Tibial artery (tissue), 4 donors: ENCODE measurements at regions not wholly inside any gene's neighbourhood (a gene's known extent, or its start where the extent isn't known, plus 50 kb on each side); places are given as distances from the start of the nearest gene placed in this dataset.
"Not testable (repeated sequence)": the region's sequence is repeated elsewhere in the genome, so short reads cannot be mapped to it uniquely, and the experiment has no call there.

ENCODE experiments used
- DNase-seq, 2 donors: peaks; one replicate each; pipeline ENCODE4 v3.0.0-alpha.2; 2019
- H3K27ac ChIP-seq, 2 donors: fragments of 200-600 bp; sonication (generic) in 1 of 2; 1 replicate in 1 of 2; 2 replicates in 1 of 2; pipeline ENCODE4 v1.5.1; 2018 to 2019; ENCODE audit warnings: mild to moderate bottlenecking in 1 of 2
- H3K27me3 ChIP-seq, 2 donors: fragments of 200-600 bp; sonication (generic) in 1 of 2; one replicate each; pipeline versions ENCODE4 v1.5.1 to v1.6.0; 2016 to 2019
- H3K36me3 ChIP-seq, 3 donors: fragments of 200-600 bp; sonication (generic) in 2 of 3; one replicate each; pipeline ENCODE4 v1.5.1; 2016 to 2019; ENCODE audit warnings: mild to moderate bottlenecking in 2 of 3
- H3K4me1 ChIP-seq, 4 donors: fragments of 200-600 bp; sonication (generic) in 2 of 4; 1 replicate in 3 of 4; 2 replicates in 1 of 4; pipeline ENCODE4 v1.5.1; 2016 to 2019
- H3K4me3 ChIP-seq, 2 donors: fragments of 200-600 bp; sonication (generic) in 1 of 2; 1 replicate in 1 of 2; 2 replicates in 1 of 2; pipeline ENCODE4 v1.5.1; 2018 to 2019; ENCODE audit warnings: mild to moderate bottlenecking in 2 of 2
- H3K9me3 ChIP-seq, 3 donors: fragments of 200-600 bp; sonication (generic) in 1 of 3; one replicate each; pipeline ENCODE4 v1.5.1; 2016 to 2019
- intact Hi-C: fragments of 100-400 bp; cut with DNase I; formaldehyde crosslinking; loops from one replicate; pipeline ENCODE4 v1.15.0; 2023; ENCODE audit warnings: low total_unique reads
- TF ChIP-seq, protein P1 (sequence below), 2 experiments: fragments of 200-600 bp in 1 of 2; fragments of 450-650 bp in 1 of 2; IDR thresholded peaks; one replicate each; pipeline ENCODE4 v1.5.1; 2017 to 2019; ENCODE audit warnings: antibody characterized with exemption in 2 of 2, mild to moderate bottlenecking in 1 of 2, moderate library complexity in 1 of 2

DNA sequence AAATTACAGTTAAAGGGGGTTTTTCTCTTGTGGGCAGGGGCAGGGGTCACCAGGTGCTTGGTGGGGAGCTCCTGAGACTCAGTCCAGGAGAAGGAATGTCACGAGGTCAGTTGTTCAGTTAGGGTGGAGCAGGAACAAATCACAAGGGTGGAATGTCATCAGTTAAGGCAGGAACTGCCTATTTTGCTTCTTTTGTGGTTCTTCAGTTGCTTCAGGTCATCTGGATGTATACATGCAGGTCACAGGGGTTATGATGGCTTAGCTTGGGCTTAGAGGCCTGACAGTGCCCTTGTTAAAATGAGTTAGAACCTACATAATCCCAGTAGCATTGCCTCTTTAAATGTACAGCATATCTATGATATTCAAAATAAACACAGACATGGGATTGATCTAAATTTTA lies 120.2 kb upstream of the CHD2 start:
- Histone ChIP-seq H3K27ac (no peak overlapping the region), H3K4me3 (no peak overlapping the region), H3K27me3 (no peaks in the 10 kb centered on the region), H3K36me3 (peaks cover 7 to 15% (median 8%) of the 10 kb centered on the region in 3 donors), H3K9me3 (no peaks in the 10 kb centered on the region), H3K4me1 (no peaks in the 10 kb centered on the region)
- intact Hi-C loops: no loop called here
- TF ChIP-seq, protein P1, sequence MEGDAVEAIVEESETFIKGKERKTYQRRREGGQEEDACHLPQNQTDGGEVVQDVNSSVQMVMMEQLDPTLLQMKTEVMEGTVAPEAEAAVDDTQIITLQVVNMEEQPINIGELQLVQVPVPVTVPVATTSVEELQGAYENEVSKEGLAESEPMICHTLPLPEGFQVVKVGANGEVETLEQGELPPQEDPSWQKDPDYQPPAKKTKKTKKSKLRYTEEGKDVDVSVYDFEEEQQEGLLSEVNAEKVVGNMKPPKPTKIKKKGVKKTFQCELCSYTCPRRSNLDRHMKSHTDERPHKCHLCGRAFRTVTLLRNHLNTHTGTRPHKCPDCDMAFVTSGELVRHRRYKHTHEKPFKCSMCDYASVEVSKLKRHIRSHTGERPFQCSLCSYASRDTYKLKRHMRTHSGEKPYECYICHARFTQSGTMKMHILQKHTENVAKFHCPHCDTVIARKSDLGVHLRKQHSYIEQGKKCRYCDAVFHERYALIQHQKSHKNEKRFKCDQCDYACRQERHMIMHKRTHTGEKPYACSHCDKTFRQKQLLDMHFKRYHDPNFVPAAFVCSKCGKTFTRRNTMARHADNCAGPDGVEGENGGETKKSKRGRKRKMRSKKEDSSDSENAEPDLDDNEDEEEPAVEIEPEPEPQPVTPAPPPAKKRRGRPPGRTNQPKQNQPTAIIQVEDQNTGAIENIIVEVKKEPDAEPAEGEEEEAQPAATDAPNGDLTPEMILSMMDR (IDR thresholded peaks at IDR 0.05): no peak
- no peak for DNase-seq

DNA sequence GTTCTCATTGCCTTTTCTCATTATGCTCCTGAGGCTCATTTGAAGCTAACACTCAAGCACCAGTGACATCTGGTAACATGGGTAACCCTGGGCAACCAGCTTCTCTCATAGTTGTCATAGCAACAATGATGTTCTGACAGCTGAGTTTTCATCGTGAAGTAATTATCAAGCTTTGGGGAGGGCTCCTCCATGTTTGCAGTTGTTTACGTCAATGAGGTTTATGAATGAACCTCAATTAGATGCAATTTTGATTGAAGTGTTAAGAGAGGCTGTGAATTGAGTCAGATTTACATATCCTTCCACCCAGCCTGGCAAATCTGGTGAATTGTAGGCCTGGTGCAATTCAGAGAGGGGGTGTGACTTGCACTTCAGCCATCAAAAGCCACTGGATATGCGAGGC lies 119.3 kb upstream of the CHD2 start:
- no peak overlapping the region for H3K27ac ChIP-seq
- H3K9me3 ChIP-seq: no peaks in the 10 kb centered on the region
- TF ChIP-seq, protein P1 (IDR thresholded peaks at IDR 0.05): no peak
- no peak overlapping the region for H3K4me3 ChIP-seq
- intact Hi-C loops: no loop called here
- no peaks in the 10 kb centered on the region for H3K4me1 ChIP-seq
- DNase-seq: no peak
- H3K36me3 ChIP-seq: peaks cover 7 to 20% (median 11%) of the 10 kb centered on the region in 3 donors
- no peaks in the 10 kb centered on the region for H3K27me3 ChIP-seq

DNA sequence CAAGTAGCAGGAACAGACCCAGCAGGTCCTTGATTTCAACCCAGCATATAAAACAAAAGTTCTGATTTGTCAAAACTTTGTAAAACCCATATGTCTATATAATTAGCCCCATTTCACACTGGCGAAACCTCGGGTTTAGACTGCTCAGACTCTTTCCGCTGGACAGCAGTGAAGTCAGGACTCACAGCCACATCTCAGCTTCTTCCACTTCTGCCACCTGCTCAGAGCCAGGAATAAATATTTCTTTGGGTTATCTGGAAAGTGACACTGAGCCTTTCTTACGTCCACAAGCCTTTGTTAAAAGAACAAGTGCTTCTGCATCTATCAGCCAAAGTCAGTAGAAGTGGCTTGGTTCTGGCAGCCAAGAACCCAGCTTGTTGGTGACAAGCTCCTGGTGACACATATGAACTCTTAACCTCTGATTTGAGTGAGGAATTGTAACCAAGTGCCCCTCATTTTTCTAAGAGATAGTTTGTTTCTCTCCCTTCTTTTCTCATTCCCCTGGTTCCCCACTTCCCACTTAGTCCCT lies 118.1 kb upstream of the CHD2 start:
- intact Hi-C loops: no loop called here
- H3K36me3 ChIP-seq: peaks cover 7 to 26% (median 11%) of the 10 kb centered on the region in 3 donors
- H3K27ac ChIP-seq: no peak overlapping the region
- TF ChIP-seq, protein P1 (IDR thresholded peaks at IDR 0.05): no peak
- H3K4me3 ChIP-seq: no peak overlapping the region
- DNase-seq: no peak
- no peaks in the 10 kb centered on the region for H3K4me1 ChIP-seq
- H3K27me3 ChIP-seq: no peaks in the 10 kb centered on the region
- no peaks in the 10 kb centered on the region for H3K9me3 ChIP-seq

DNA sequence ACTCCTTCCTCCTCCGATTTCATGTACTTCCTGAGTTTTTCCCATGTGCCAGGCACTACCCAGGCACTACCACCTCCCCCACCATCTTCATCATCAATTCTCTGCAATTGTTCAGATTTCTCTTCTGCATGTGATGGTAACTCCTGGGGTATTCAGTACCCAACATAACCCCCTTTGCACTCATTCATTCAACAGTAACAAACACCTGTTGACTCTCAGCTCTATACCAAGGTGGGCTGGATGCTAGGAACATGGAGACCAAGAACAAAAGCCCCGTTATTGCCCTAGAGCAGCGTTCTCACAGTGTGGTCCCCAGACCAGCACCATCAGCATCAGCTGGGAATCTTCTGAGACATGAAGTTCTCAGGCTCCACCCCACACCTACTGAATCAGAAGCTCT lies 113.0 kb upstream of the CHD2 start:
- TF ChIP-seq, protein P1 (IDR thresholded peaks at IDR 0.05): no peak
- no peak for DNase-seq
- no peak overlapping the region for H3K4me3 ChIP-seq
- H3K27ac ChIP-seq: no peak overlapping the region
- no peaks in the 10 kb centered on the region for H3K27me3 ChIP-seq
- intact Hi-C loops: no loop called here
- no peaks in the 10 kb centered on the region for H3K4me1 ChIP-seq
- peaks cover 0 to 20% (median 3%) of the 10 kb centered on the region in 3 donors for H3K36me3 ChIP-seq
- no peaks in the 10 kb centered on the region for H3K9me3 ChIP-seq

DNA sequence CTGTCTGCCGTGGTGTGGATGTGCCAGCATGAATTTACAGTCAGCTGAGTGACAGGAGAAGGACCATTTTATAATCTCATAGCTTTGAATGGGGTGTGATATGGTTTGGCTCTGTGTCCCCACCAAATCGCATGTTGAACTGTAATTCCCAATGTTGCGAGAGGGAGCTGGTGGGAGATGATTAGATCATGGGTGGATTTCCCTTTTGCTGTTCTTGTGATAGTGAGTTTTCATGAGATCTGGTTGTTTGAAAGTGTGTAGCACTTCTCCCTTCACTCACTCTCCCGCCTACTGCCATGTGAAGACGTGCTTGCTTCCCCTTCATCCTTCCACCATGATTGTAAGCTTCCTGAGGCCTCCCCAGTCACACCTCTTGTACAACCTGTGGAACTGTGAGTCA lies 111.9 kb upstream of the CHD2 start:
- Histone ChIP-seq H3K9me3 (no peaks in the 10 kb centered on the region), H3K4me1 (no peaks in the 10 kb centered on the region), H3K27me3 (no peaks in the 10 kb centered on the region), H3K27ac (no peak overlapping the region), H3K36me3 (peaks cover 0 to 20% (median 3%) of the 10 kb centered on the region in 3 donors), H3K4me3 (no peak overlapping the region)
- intact Hi-C loops: no loop called here
- DNase-seq: no peak
- TF ChIP-seq, protein P1 (IDR thresholded peaks at IDR 0.05): no peak

DNA sequence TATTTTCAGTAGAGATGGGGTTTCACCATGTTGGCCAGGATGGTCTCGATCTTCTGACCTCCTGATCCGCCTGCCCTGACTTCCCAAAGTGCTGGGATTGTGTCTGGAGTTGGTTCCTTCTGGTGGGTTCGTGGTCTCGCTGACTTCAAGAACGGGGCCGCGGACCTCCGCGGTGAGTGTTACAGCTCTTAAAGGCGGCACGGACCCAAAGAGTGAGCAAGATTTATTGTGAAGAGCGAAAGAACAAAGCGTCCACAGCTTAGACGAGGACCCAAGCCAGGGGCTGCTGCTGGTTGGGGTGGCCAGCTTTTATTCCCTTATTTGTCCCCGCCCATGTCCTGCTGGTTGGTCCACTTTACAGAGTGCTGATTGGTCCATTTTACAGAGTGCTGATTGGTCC lies 111.3 kb upstream of the CHD2 start:
- H3K4me1 ChIP-seq, H3K27me3 ChIP-seq, H3K9me3 ChIP-seq, H3K4me3 ChIP-seq, DNase-seq, intact Hi-C loops, H3K27ac ChIP-seq: not testable (repeated sequence)
- peaks cover 0 to 20% (median 3%) of the 10 kb centered on the region in 3 donors for H3K36me3 ChIP-seq
